ENCODE measurements at regions not wholly inside any gene's neighbourhood (a gene's known extent, or its start where the extent isn't known, plus 50 kb on each side); places are given as distances from the start of the nearest gene placed in this dataset.

GRCh38 chr5:144084971-144085370 is 85.5 kb downstream of the YIPF5 start:
- DNase-seq = no peak

GRCh38 chr5:144085381-144085780 is 85.1 kb downstream of the YIPF5 start:
- DNase-seq = no peak

GRCh38 chr5:144086295-144086694 is 84.2 kb downstream of the YIPF5 start:
- DNase-seq = no peak

GRCh38 chr5:144087576-144087975 is 82.9 kb downstream of the YIPF5 start:
- DNase-seq = no peak

- DNase-seq = no peak
These were observed 82.0 kb downstream of the YIPF5 start for GRCh38 chr5:144088206-144089064.

GRCh38 chr5:144089401-144090021 is 80.9 kb downstream of the YIPF5 start:
- DNase-seq = no peak

- DNase-seq = no peak
These were observed 78.0 kb downstream of the YIPF5 start for GRCh38 chr5:144092508-144092907.

GRCh38 chr5:144093400-144093799 is 77.1 kb downstream of the YIPF5 start:
- no peak for DNase-seq

GRCh38 chr5:144093868-144094267 is 76.6 kb downstream of the YIPF5 start:
- no peak for DNase-seq

- DNase-seq = no peak
These were observed 69.8 kb downstream of the YIPF5 start for GRCh38 chr5:144100702-144101101.

GRCh38 chr5:144101616-144102015 is 68.8 kb downstream of the YIPF5 start:
- no peak for DNase-seq

- no peak for DNase-seq
These were observed 68.1 kb downstream of the YIPF5 start for GRCh38 chr5:144102361-144102760.

GRCh38 chr5:144102979-144103378 is 67.5 kb downstream of the YIPF5 start:
- DNase-seq = no peak

GRCh38 chr5:144103611-144104485 is 66.6 kb downstream of the YIPF5 start:
- DNase-seq = no peak

- no peak for DNase-seq
These were observed 65.1 kb downstream of the YIPF5 start for GRCh38 chr5:144105371-144105770.

- DNase-seq = no peak
These were observed 62.3 kb downstream of the YIPF5 start for GRCh38 chr5:144108131-144108530.
